Limb (tissue), 2 donors: ENCODE measurements at regions not wholly inside any gene's neighbourhood (a gene's known extent, or its start where the extent isn't known, plus 50 kb on each side); places are given as distances from the start of the nearest gene placed in this dataset.

ENCODE experiments used
- DNase-seq, 2 donors: peaks; one replicate each; pipeline ENCODE4 v3.0.0-alpha.2; 2016; ENCODE audit errors: extremely low spot score in 2 of 2

DNA sequence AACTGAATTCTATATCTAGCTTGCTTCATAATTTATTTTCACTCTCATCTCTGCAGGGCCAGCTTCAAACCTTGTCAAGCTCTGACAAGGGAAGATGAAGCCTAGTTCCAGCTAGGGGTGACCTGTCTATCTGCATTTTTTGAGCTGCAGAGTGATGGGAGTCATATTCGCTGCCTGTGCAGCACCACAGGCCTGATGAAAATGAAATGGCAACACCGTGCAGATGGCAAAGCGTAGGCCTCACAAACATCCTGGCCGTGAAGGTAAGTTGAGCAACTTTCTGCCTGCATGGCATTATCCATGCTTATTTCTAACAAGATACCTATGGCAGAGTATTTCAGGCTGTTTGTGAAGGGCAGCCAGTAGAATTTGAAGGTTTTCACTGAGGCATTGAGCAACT lies 86.4 kb upstream of the C1QTNF9B start:
- no peak for DNase-seq

- peak; percentile 41 to 54 for DNase-seq
Measured at GRCh38 chr13:23984546-23984945, 87.2 kb upstream of the C1QTNF9B start.

GRCh38 chr13:23985060-23985459 lies 87.8 kb upstream of the C1QTNF9B start:
- DNase-seq, result no peak

DNA sequence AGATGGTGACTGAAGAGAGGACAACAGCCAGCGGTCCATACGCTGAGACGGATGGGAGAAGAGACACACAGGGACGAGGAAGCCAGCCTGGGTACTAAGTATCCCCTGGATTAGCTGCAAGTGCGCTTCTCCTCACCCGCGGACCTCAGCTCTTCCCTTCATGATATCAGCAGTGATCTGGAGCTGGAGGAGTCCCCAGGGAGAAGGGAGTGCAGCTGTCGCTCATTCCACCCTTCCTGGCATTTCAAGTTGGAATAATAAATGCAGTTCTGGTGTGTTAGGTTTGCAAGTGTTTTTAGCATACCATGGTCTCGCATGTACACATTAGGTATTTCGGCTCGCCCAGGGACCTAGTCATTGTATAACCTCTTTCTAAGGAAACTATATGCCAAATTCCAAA lies 88.5 kb upstream of the C1QTNF9B start:
- DNase-seq, result peak in 1 of 2 donors; percentile 43

DNA sequence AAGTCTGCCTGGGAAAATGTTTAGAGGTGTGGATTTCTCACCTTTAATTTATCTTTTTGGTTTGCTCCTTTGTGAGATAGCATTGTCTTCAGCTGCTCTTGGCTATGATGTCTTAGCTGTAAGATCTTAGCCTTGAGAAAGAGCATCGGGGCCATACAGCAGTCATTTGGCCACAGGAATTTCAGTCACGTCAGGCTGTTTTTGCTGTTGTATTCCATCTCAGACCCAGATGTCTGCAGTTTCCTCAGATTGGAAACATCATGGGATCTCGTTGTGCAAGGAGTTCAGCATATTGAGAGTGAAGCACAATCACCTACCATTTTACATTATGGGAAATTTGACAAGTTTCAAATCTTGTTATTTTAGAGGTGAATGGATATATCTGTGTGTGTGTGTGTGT lies 89.3 kb upstream of the C1QTNF9B start:
- DNase-seq, result no peak

DNA sequence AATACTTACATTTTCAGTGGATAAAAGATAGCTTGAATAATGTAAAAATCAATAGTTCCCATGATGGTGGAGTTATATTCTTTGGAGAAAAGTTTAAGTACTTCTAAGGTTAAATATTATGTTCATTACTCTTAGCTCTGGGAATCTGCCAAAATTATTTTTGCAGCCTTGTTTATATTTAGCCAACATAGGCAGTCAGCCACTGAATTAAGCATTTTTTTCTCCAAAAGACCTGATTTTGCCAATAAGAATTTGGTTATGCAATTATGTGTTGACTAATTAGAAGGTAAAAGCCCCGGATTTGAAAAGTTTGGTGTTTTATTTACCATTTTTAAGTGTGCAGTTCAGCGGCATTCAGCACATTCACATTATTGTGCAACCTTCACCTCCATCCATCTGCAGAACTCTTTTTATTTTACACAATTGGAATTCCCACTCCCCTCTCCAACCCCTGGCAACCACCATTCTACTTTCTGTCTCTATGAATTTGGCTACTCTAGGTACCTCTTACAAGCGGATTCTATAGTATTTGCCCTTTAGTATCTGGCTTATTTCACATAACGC lies 90.1 kb upstream of the C1QTNF9B start:
- DNase-seq, result no peak

GRCh38 chr13:23988546-23989122 lies 91.3 kb upstream of the C1QTNF9B start:
- no peak for DNase-seq

DNA sequence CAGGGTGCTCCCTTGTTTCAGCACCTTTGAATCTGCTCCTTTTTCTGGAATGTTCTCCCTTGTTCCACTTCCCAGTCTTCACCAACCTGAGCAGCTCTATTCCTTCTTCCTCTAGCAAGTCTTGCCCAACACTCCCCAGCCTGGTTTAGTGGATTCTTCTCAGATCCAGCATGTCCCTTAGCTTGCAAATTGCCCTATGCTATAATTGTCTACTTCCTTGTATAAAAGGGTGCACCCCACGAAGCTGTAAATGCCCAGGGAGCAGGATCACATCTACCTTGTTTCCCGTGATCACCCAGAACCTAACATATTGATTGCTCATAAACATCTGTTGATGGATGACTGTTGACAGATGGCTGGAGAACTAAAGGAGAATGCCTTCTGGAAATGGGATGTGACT lies 93.2 kb upstream of the C1QTNF9B start:
- DNase-seq, result no peak

DNA sequence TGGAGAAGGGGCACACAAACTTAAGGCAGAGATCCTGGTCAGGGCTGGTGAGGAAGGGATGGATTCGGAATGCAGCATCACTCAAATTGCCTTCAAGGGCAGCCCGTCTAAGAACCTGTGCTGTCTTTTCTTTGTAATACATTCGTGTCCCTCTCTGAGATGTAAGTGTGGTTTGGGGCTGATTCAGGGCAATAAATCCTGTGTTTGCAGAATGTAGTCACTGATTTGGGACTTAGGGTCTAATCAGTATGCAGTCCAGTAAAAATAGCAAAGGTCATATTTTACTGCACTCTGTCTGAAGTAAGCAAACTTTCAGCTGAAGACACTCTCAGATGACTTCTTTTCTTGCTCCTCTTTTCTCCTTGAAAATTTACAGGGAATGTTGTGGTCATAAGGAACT lies 93.8 kb upstream of the C1QTNF9B start:
- DNase-seq, result no peak

- DNase-seq, result peak in 1 of 2 donors; percentile 73
Measured at GRCh38 chr13:23992781-23993679, 95.7 kb upstream of the C1QTNF9B start.

- DNase-seq, result no peak
Measured at GRCh38 chr13:23993680-23993985, 96.3 kb upstream of the C1QTNF9B start.

GRCh38 chr13:23995283-23996073 lies 98.2 kb upstream of the C1QTNF9B start:
- DNase-seq, result no peak

GRCh38 chr13:23996456-23996855 lies 99.2 kb upstream of the C1QTNF9B start:
- DNase-seq, result no peak

GRCh38 chr13:23999424-23999823 lies 102.1 kb upstream of the C1QTNF9B start:
- DNase-seq, result no peak

DNA sequence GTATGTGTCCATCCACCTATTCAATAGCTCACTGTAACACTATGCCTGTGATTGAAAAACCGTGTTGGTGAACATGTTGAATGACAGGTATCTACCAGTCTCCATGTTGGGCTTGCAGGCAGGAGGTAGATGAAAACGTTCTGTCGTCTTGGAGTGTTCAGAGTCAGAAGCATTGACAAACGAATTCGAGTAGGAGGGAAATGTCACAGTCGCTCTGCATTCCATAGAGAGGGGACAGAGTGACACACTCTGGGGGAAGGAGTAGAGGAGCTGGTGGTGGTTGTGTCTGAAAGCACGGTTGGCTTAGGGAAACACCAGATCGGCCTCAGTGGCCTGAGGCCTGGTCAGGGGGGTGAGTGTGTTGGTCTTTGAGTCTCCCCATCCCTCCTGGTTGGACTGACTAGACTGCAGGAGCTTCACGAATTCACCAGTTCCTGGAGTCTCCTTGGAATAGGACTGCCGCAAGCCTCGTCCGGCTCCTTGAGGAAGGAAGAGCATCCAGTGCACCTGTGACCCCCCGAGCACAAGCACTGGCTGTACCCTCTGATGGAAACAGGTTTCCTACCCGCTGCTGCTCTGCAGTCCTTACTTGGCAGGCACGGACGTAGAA lies 105.0 kb upstream of the C1QTNF9B start:
- no peak for DNase-seq

- no peak for DNase-seq
Measured at GRCh38 chr13:24004142-24004899, 107.0 kb upstream of the C1QTNF9B start.

GRCh38 chr13:24004971-24005370 lies 107.7 kb upstream of the C1QTNF9B start:
- DNase-seq, result no peak

DNA sequence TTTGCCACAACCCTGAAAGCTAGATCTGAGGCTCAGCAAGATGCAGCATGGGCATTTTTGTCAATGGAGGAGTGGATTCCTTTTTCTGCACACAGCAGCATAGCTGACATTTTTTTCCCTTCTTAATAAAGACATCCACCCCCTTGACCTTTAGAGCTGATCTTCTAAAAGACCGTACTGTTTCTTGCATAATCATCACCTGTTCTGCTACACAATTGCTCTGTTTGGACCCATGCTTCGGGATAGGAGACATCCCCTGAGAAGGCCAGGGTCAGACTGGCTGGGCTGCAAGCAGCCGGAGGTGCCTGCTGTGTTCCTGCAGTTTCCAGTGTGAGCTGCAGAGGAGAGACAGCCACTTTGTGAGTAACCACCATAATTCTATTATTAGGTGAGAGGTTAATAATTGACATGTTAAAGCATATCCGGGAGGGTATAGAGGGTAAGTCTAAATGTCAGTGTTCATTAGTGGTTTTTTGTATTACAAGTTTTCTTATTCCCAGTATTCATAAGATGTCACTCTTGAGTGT lies 108.5 kb upstream of the C1QTNF9B start:
- DNase-seq, result no peak

DNA sequence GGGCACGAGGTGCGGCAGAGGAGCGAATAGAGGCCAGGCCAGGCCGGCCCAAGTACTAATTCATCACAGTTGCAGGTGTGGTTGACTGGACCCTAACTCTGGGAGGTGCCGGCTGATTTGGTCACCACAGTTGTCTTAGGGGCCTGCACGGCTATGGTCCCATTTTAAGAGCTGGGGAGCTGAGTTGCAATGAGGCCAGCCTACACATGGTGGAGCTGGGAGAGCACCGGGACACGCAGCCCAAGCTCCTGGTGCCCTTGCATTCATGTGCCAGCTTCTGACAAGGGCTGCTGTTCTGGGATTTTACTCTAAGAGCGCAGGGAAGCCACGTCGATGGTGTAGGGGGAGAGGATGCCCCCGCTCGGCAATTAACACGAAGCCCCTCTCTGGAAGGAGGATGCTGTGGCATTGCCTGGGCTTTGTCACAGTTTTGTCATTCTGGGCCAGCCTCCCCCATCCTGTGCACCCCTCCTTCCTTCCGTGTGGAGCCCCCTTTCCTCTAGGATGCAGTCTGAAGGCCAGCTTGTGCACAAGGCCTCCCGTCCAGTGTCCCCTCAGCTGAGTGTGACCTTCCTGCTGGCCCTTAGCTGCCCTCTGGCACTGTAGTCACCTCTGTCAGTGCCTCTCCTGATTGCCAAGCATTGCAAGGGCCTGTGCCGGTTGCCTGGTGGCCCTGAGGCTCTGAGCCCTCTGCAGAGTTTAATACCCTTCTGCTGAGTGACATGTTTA lies 109.4 kb upstream of the C1QTNF9B start:
- DNase-seq, result no peak
